NCI-H1694 treated with DMSO at 0.1 percent for 48 hours (cell line): ENCODE measurements at regions not wholly inside any gene's neighbourhood (a gene's known extent, or its start where the extent isn't known, plus 50 kb on each side); places are given as distances from the start of the nearest gene placed in this dataset.

Experiments used
- DNase-seq: peaks from one replicate; lab custom pipeline; 2025; lab: John Stamatoyannopoulos, UW

GRCh38 chr6:168722397-168722796 is 281.4 kb downstream of the SMOC2 start:
- DNase-seq: no peak

- DNase-seq: no peak
Observed at GRCh38 chr6:168721571-168721970, 280.6 kb downstream of the SMOC2 start.

GRCh38 chr6:168719901-168720300 is 278.9 kb downstream of the SMOC2 start:
- no peak for DNase-seq

GRCh38 chr6:168718821-168719475 is 278.0 kb downstream of the SMOC2 start:
- DNase-seq: no peak
